ENCODE measurements at regions not wholly inside any gene's neighbourhood (a gene's known extent, or its start where the extent isn't known, plus 50 kb on each side); places are given as distances from the start of the nearest gene placed in this dataset.

DNA sequence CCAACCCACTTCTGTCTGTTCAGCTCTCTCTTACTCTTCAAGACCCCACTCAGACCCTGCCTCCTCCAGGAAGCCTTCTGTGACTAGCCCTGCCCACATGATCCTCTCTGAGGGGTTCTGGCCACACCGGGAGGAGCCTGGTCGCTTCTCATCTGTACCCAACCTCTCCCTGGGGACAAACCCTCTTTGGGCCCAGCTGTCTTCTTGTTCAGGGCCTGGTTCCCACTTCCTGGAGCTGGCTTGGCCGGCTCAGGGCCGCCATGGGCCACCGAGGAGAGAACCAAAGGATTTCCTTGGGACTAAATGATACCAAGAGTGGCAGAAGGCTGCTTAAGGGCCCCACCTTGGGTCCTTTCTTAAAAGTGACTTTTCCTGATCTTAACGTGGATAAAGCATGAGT lies 124.7 kb upstream of the ZBTB40 start:
- Histone ChIP-seq H2AFZ (ENCODE audit: insufficient read depth, low read depth, low read length, poor library complexity, severe bottlenecking) (no peak overlapping the region), H4K20me1 (ENCODE audit: insufficient read depth, low read length) (no peaks in the 10 kb centered on the region), H3K27ac (ENCODE audit: low read depth in 1 of 2, low read length in 2 of 2) (no peak overlapping the region), H3K9ac (ENCODE audit: insufficient read depth, low read length, poor library complexity, severe bottlenecking) (no peak overlapping the region), H3K4me2 (replicated peaks; ENCODE audit: extremely low read depth, low read length, poor library complexity, severe bottlenecking) (no peak overlapping the region), H3K4me3 (replicated peaks in 1 of 3; ENCODE audit: low read depth in 2 of 3, low read length in 3 of 3) (no peak overlapping the region), H3K4me1 (ENCODE audit: control insufficient read depth in 1 of 2, insufficient read depth in 2 of 2, low read length in 2 of 2) (no peaks in the 10 kb centered on the region), H3K27me3 (ENCODE audit: control insufficient read depth in 2 of 2, insufficient read depth in 2 of 2, low read length in 2 of 2) (no peaks in the 10 kb centered on the region), H3K36me3 (replicated peaks in 1 of 2; ENCODE audit: control insufficient read depth in 1 of 2, insufficient read depth in 2 of 2, low read length in 2 of 2) (no peaks in the 10 kb centered on the region), H3K79me2 (ENCODE audit: insufficient read depth, low read length) (no peaks in the 10 kb centered on the region), H3K9me3 (replicated peaks in 1 of 2; ENCODE audit: control insufficient read depth in 1 of 2, insufficient read depth in 1 of 2, low read length in 2 of 2) (no peaks in the 10 kb centered on the region)
- TF ChIP-seq, protein P1, sequence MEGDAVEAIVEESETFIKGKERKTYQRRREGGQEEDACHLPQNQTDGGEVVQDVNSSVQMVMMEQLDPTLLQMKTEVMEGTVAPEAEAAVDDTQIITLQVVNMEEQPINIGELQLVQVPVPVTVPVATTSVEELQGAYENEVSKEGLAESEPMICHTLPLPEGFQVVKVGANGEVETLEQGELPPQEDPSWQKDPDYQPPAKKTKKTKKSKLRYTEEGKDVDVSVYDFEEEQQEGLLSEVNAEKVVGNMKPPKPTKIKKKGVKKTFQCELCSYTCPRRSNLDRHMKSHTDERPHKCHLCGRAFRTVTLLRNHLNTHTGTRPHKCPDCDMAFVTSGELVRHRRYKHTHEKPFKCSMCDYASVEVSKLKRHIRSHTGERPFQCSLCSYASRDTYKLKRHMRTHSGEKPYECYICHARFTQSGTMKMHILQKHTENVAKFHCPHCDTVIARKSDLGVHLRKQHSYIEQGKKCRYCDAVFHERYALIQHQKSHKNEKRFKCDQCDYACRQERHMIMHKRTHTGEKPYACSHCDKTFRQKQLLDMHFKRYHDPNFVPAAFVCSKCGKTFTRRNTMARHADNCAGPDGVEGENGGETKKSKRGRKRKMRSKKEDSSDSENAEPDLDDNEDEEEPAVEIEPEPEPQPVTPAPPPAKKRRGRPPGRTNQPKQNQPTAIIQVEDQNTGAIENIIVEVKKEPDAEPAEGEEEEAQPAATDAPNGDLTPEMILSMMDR (IDR thresholded peaks at IDR 0.05): no peak
- DNase-seq: no peak
- Mint-ChIP-seq H3K4me3 (no peak overlapping the region), H3K36me3 (no peaks in the 10 kb centered on the region), H3K27ac (no peak overlapping the region), H3K9me3 (no peaks in the 10 kb centered on the region), H3K4me1 (no peaks in the 10 kb centered on the region), H3K27me3 (ENCODE audit: low read depth in 3 of 3) (peaks cover 4 to 5% (median 4%) of the 10 kb centered on the region in 3 donors)
- intact Hi-C loops (cut with micrococcal nuclease): no loop called here
- WGBS (ENCODE audit: insufficient coverage): 92% methylated on average over 4 of the region's 6 CpGs

DNA sequence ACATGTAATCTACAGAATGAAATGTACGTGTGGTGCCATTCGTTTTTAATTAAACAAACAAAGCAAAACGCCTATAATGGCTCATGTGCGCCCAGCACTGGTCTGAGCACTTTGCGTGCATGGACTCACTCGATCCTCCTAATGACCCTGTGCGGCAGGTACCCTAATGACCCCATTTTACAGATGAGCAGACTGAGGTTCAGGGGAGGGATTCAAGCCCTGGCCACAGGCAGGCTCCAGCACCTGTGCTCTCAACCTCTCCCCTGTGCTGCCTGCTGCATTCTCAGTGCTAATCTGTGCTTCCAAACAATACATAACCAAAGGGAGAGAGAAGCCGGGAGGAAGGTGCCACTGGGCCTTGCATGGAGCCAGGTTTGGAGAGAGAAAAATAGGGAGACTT lies 124.2 kb upstream of the ZBTB40 start:
- TF ChIP-seq, protein P1 (IDR thresholded peaks at IDR 0.05): no peak
- H3K36me3 ChIP-seq (replicated peaks in 1 of 2; ENCODE audit: control insufficient read depth in 1 of 2, insufficient read depth in 2 of 2, low read length in 2 of 2): no peaks in the 10 kb centered on the region
- H3K4me2 ChIP-seq (replicated peaks; ENCODE audit: extremely low read depth, low read length, poor library complexity, severe bottlenecking): no peak overlapping the region
- DNase-seq: no peak
- Mint-ChIP-seq H3K4me1 (no peaks in the 10 kb centered on the region), H3K27ac (no peak overlapping the region), H3K36me3 (no peaks in the 10 kb centered on the region), H3K4me3 (no peak overlapping the region), H3K9me3 (no peaks in the 10 kb centered on the region), H3K27me3 (ENCODE audit: low read depth in 3 of 3) (peaks cover 4 to 5% (median 4%) of the 10 kb centered on the region in 3 donors)
- H3K27ac ChIP-seq (ENCODE audit: low read depth in 1 of 2, low read length in 2 of 2): no peak overlapping the region
- no peaks in the 10 kb centered on the region for H4K20me1 ChIP-seq (ENCODE audit: insufficient read depth, low read length)
- H3K4me3 ChIP-seq (replicated peaks in 1 of 3; ENCODE audit: low read depth in 2 of 3, low read length in 3 of 3): no peak overlapping the region
- H3K79me2 ChIP-seq (ENCODE audit: insufficient read depth, low read length): no peaks in the 10 kb centered on the region
- 96% methylated on average over 7 of the region's 8 CpGs for WGBS (ENCODE audit: insufficient coverage)
- H3K9ac ChIP-seq (ENCODE audit: insufficient read depth, low read length, poor library complexity, severe bottlenecking): no peak overlapping the region
- H3K9me3 ChIP-seq (replicated peaks in 1 of 2; ENCODE audit: control insufficient read depth in 1 of 2, insufficient read depth in 1 of 2, low read length in 2 of 2): no peaks in the 10 kb centered on the region
- intact Hi-C loops (cut with micrococcal nuclease): no loop called here
- H3K4me1 ChIP-seq (ENCODE audit: control insufficient read depth in 1 of 2, insufficient read depth in 2 of 2, low read length in 2 of 2): no peaks in the 10 kb centered on the region
- no peak overlapping the region for H2AFZ ChIP-seq (ENCODE audit: insufficient read depth, low read depth, low read length, poor library complexity, severe bottlenecking)
- no peaks in the 10 kb centered on the region for H3K27me3 ChIP-seq (ENCODE audit: control insufficient read depth in 2 of 2, insufficient read depth in 2 of 2, low read length in 2 of 2)

All from CD14-positive monocyte (primary cell).